Vagina (tissue), 2 donors: ENCODE measurements at regions not wholly inside any gene's neighbourhood (a gene's known extent, or its start where the extent isn't known, plus 50 kb on each side); places are given as distances from the start of the nearest gene placed in this dataset.

Source experiments
- DNase-seq, 2 donors: peaks; one replicate each; pipeline ENCODE4 v3.0.0-alpha.2; 2017; ENCODE audit errors: extremely low spot score in 2 of 2
- H3K27ac ChIP-seq: fragments of 200-600 bp; sonication (generic); one replicate; pipeline ENCODE4 v1.5.1; 2019
- H3K27me3 ChIP-seq: fragments of 200-600 bp; sonication (generic); one replicate; pipeline ENCODE4 v1.5.1; 2019
- H3K36me3 ChIP-seq, 2 donors: fragments of 200-600 bp; sonication (generic); one replicate each; pipeline ENCODE4 v1.5.1; 2017 to 2019
- H3K4me1 ChIP-seq: fragments of 200-600 bp; sonication (generic); one replicate; pipeline ENCODE4 v1.5.1; 2019
- H3K4me3 ChIP-seq, 2 donors: fragments of 200-600 bp; sonication (generic); 1 replicate in 1 of 2; 2 replicates in 1 of 2; pipeline ENCODE4 v1.5.1; 2016 to 2019
- H3K9me3 ChIP-seq: fragments of 200-600 bp; sonication (generic); one replicate; pipeline ENCODE4 v1.5.1; 2019
- POLR2A ChIP-seq, 2 donors: fragments of 450-650 bp; IDR thresholded peaks; one replicate each; pipeline ENCODE4 v1.6.1; 2017; ENCODE audit warnings: antibody characterized with exemption in 2 of 2, mild to moderate bottlenecking in 2 of 2, moderate library complexity in 2 of 2
- POLR2AphosphoS5 ChIP-seq, 2 donors: sonication (generic); formaldehyde crosslinking; IDR thresholded peaks; one replicate each; pipeline ENCODE4 v1.9.0; 2017; ENCODE audit warnings: antibody characterized with exemption in 2 of 2, mild to moderate bottlenecking in 2 of 2, low read depth in 1 of 2; ENCODE audit not compliant: insufficient read depth in 1 of 2
- intact Hi-C: fragments of 100-400 bp; cut with DNase I; formaldehyde crosslinking; loops from one replicate; pipeline ENCODE4 v1.15.1; 2023
- TF ChIP-seq, protein P1 (sequence below), 3 experiments: fragments of 450-650 bp in 2 of 3; fragments of 200-600 bp in 1 of 3; sonication (generic) in 1 of 3; IDR thresholded peaks; one replicate each; pipeline ENCODE4 v1.5.1; 2017 to 2019; ENCODE audit warnings: antibody characterized with exemption in 3 of 3, mild to moderate bottlenecking in 2 of 3, moderate library complexity in 2 of 3

DNA sequence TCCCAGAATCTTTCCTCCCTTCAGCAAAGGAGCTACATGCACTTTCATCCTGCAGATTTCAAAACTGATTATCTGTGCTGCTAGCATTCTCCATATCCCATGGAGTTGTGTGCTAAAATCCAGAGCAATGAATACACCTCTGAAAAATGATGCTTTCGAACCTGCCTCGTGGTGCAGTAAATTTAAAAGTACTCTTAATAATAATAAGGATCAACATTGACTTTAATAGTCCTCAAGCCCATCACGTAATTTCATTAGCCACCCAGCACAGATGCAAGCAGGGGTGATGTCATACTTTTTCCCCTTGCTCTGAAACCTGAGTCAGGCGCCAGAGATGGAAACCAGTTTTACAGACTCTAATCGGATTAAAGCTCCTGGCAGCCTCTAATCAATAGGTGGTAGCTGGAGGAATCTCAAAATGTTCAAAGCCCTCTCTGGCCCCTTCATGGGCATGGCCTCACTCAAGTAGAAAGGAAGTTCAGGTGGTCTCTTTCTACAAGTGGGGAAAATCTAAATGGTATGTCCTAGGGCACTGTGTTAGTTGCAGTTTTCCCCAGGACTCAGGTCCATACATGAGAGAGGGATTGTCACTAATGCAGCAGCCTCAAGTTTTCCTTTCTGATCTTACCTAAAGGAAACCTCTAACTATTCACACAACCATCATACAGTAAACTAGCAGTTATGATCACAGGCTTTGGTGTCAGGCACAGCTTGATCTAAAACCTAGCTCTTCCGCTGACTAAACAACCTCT is 221.6 kb upstream of the SLC30A5 start:
- Histone ChIP-seq H3K27me3 (no peaks in the 10 kb centered on the region), H3K36me3 (no peaks in the 10 kb centered on the region), H3K27ac (no peak overlapping the region), H3K4me1 (no peaks in the 10 kb centered on the region), H3K9me3 (no peaks in the 10 kb centered on the region), H3K4me3 (no peak overlapping the region)
- intact Hi-C loops = no loop called here
- TF ChIP-seq POLR2AphosphoS5 (IDR thresholded peaks at IDR 0.05; ENCODE audit: insufficient read depth in 1 of 2, low read depth in 1 of 2) (no peak), POLR2A (IDR thresholded peaks at IDR 0.05) (no peak)
- TF ChIP-seq, protein P1, sequence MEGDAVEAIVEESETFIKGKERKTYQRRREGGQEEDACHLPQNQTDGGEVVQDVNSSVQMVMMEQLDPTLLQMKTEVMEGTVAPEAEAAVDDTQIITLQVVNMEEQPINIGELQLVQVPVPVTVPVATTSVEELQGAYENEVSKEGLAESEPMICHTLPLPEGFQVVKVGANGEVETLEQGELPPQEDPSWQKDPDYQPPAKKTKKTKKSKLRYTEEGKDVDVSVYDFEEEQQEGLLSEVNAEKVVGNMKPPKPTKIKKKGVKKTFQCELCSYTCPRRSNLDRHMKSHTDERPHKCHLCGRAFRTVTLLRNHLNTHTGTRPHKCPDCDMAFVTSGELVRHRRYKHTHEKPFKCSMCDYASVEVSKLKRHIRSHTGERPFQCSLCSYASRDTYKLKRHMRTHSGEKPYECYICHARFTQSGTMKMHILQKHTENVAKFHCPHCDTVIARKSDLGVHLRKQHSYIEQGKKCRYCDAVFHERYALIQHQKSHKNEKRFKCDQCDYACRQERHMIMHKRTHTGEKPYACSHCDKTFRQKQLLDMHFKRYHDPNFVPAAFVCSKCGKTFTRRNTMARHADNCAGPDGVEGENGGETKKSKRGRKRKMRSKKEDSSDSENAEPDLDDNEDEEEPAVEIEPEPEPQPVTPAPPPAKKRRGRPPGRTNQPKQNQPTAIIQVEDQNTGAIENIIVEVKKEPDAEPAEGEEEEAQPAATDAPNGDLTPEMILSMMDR (IDR thresholded peaks at IDR 0.05) = no peak
- DNase-seq = no peak

DNA sequence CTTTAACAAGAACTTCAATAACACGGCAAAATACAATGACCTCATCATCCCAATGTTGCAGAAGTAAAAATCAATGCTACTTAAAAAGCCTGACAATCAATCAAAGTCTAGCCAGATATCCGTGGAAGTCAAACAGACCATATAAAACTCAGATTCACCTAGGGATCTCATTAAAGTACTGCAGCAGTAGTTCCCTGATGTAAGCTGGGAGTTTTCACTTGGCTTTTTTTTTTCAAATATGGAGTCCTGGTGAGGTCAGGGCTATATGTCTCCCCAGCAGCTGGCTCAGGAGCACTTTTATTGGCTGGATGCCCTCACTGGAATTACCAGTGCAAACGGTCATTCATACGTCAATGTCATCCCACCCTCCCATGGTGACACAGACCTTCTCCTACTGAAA is 220.6 kb upstream of the SLC30A5 start:
- Histone ChIP-seq H3K27me3 (no peaks in the 10 kb centered on the region), H3K36me3 (no peaks in the 10 kb centered on the region), H3K4me1 (no peaks in the 10 kb centered on the region), H3K4me3 (no peak overlapping the region), H3K9me3 (no peaks in the 10 kb centered on the region), H3K27ac (no peak overlapping the region)
- intact Hi-C loops = no loop called here
- no peak for DNase-seq
- TF ChIP-seq, protein P1 (IDR thresholded peaks at IDR 0.05) = no peak
- TF ChIP-seq POLR2AphosphoS5 (IDR thresholded peaks at IDR 0.05; ENCODE audit: insufficient read depth in 1 of 2, low read depth in 1 of 2) (no peak), POLR2A (IDR thresholded peaks at IDR 0.05) (no peak)

DNA sequence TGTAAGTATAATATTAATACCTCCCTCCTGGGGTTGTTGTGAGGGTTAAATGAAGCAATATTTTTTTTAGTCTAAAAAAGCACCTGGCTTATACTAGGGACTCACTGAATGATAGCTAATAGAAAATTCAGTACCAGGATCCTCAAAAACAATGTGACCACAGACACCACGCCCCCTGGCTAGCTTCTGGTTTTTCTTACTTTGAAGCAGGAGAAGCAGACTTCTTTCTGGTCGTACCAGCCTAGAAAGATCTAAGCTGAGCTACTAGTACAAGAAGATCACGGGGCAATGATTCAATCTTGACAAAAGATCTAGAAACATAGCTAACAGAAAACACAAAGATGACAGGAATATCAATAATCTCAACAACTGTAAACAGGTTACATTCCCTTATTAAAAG is 218.5 kb upstream of the SLC30A5 start:
- DNase-seq = no peak
- Histone ChIP-seq H3K9me3 (no peaks in the 10 kb centered on the region), H3K27ac (no peak overlapping the region), H3K27me3 (no peaks in the 10 kb centered on the region), H3K4me3 (no peak overlapping the region), H3K36me3 (no peaks in the 10 kb centered on the region), H3K4me1 (no peaks in the 10 kb centered on the region)
- no peak for TF ChIP-seq POLR2A (IDR thresholded peaks at IDR 0.05)
- TF ChIP-seq, protein P1 (IDR thresholded peaks at IDR 0.05) = no peak
- intact Hi-C loops = no loop called here

DNA sequence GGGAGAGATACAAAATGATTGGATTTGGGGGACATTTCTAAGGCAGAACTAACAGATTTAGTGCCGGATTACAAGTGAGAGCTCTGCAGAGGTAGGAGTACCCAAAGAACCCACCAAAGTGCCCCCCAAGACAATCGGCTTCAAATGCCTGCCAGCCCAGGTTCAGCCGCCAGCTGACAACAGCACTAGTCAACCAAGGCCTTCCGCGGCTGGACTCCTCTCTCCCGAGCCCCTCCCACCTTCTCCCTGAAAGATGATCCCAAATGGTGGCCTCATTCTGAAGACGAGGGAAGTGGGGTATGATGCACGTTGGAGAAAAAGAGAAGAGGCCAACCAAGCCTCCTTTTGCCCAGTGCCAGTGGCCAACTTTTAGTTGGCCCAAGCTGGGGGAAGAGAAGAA is 210.4 kb upstream of the SLC30A5 start:
- no peak overlapping the region for H3K27ac ChIP-seq
- TF ChIP-seq, protein P1 (IDR thresholded peaks at IDR 0.05) = no peak
- TF ChIP-seq POLR2AphosphoS5 (IDR thresholded peaks at IDR 0.05; ENCODE audit: insufficient read depth in 1 of 2, low read depth in 1 of 2) = no peak
- TF ChIP-seq POLR2A (IDR thresholded peaks at IDR 0.05) = no peak

DNA sequence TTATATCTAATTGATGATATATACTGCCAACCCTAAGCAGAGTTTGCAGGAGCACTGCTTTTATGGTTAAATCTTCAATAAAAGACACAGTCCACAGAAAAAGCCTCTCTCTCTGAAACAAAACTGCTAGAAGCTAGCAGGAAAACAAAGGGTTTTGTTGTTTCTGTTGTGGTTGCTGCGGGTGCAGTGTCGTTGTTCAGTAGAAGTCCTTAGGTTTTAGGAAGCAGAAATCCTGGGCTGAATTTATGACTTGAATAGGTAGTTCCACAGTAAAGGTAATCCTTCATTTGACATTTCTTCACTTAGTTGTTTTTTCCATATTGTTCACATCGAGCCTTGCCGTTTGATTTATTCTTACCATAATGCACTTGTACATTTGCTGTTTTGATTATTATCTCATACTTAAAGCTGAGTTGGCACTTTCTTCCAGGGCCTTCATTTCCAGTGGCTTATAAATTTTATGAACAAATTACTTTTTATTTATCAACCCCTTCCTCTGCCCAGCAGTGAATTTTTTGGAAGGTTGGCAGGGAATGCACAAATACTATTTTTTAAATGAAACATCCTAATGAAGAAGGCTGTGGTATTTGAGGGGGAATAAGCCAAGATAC is 209.6 kb upstream of the SLC30A5 start:
- no peak for DNase-seq
- H3K27me3 ChIP-seq = no peaks in the 10 kb centered on the region
- TF ChIP-seq POLR2A (IDR thresholded peaks at IDR 0.05) = no peak
- TF ChIP-seq POLR2AphosphoS5 (IDR thresholded peaks at IDR 0.05; ENCODE audit: insufficient read depth in 1 of 2, low read depth in 1 of 2) = no peak
- TF ChIP-seq, protein P1 (IDR thresholded peaks at IDR 0.05) = no peak
- H3K4me1 ChIP-seq = no peaks in the 10 kb centered on the region
- intact Hi-C loops = no loop called here
- no peak overlapping the region for H3K4me3 ChIP-seq
- H3K36me3 ChIP-seq = no peaks in the 10 kb centered on the region
- no peaks in the 10 kb centered on the region for H3K9me3 ChIP-seq
- no peak overlapping the region for H3K27ac ChIP-seq

More for the DNA sequence above, 210.4 kb upstream of the SLC30A5 start:
- Histone ChIP-seq H3K4me3 (no peak overlapping the region), H3K4me1 (no peaks in the 10 kb centered on the region), H3K27me3 (no peaks in the 10 kb centered on the region), H3K9me3 (no peaks in the 10 kb centered on the region), H3K36me3 (no peaks in the 10 kb centered on the region)
- intact Hi-C loops = no loop called here
- no peak for DNase-seq
